Colonic mucosa (tissue), 4 donors: ENCODE measurements at regions not wholly inside any gene's neighbourhood (a gene's known extent, or its start where the extent isn't known, plus 50 kb on each side); places are given as distances from the start of the nearest gene placed in this dataset.

ENCODE experiments used
- DNase-seq: peaks from one replicate; pipeline ENCODE4 v3.0.0-alpha.2; 2020
- H3K27ac ChIP-seq: fragments of 200-600 bp; one replicate; pipeline ENCODE4 v1.8.0; 2021
- H3K27me3 ChIP-seq: fragments of 200-600 bp; one replicate; pipeline ENCODE4 v1.8.0; 2021
- H3K36me3 ChIP-seq: fragments of 200-600 bp; one replicate; pipeline ENCODE4 v1.8.0; 2021
- H3K4me1 ChIP-seq: fragments of 200-600 bp; one replicate; pipeline ENCODE4 v1.8.0; 2021; ENCODE audit warnings: mild to moderate bottlenecking
- H3K4me3 ChIP-seq: fragments of 200-600 bp; one replicate; pipeline ENCODE4 v1.8.0; 2021
- H3K9ac ChIP-seq, 2 donors: one replicate each; pipeline ENCODE4 v1.7.0; 2013; ENCODE audit warnings: control low read depth in 2 of 2, low read depth in 2 of 2, low read length in 2 of 2
- H3K9me3 ChIP-seq: fragments of 200-600 bp; one replicate; pipeline ENCODE4 v1.8.0; 2021
- CTCF ChIP-seq: fragments of 200-600 bp; IDR thresholded peaks from one replicate; pipeline ENCODE4 v1.8.0; 2022; ENCODE audit warnings: antibody characterized with exemption, mild to moderate bottlenecking
- intact Hi-C: fragments of 100-400 bp; cut with DNase I; formaldehyde crosslinking; loops from one replicate; pipeline ENCODE4 v1.14.1; 2022
- donor health status: healthy.
- donor health status: DM: no; HTN: no; CAD: no.
- donor health status: DM: no; HTN: no; CAD: no.

DNA sequence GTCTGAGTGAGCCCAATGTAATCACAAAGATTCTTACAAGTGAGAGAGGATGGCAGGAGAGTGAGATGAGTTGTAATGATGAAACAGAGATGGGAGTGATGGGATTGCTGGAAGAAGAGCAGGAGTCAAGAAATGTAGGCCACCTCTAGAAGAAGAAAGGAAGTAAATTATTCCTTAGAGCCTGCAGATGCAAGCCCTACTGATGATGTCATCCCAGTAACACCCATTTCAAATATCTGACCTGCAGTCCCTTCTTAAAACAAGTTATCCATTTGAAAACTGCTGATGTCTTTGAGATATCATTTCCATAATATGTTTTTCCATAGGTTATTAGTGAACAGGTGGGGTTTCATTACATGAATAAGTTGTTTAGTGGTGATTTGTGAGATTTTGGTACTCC is 888.0 kb upstream of the SLC39A10 start:
- TF ChIP-seq CTCF: no peak
- H3K4me3 ChIP-seq: no peak overlapping the region
- H3K9me3 ChIP-seq: no peaks in the 10 kb centered on the region
- intact Hi-C loops: no loop called here
- no peaks in the 10 kb centered on the region for H3K4me1 ChIP-seq
- H3K27me3 ChIP-seq: no peaks in the 10 kb centered on the region
- no peaks in the 10 kb centered on the region for H3K36me3 ChIP-seq
- DNase-seq: no peak
- H3K27ac ChIP-seq: no peak overlapping the region
- H3K9ac ChIP-seq: no peak overlapping the region

GRCh38 chr2:194765723-194766122 is 891.3 kb upstream of the SLC39A10 start:
- Histone ChIP-seq H3K9me3 (no peaks in the 10 kb centered on the region), H3K4me1 (no peaks in the 10 kb centered on the region), H3K27ac (no peak overlapping the region), H3K9ac (no peak overlapping the region), H3K36me3 (no peaks in the 10 kb centered on the region), H3K4me3 (no peak overlapping the region), H3K27me3 (no peaks in the 10 kb centered on the region)
- intact Hi-C loops: no loop called here
- no peak for TF ChIP-seq CTCF
- DNase-seq: no peak

DNA sequence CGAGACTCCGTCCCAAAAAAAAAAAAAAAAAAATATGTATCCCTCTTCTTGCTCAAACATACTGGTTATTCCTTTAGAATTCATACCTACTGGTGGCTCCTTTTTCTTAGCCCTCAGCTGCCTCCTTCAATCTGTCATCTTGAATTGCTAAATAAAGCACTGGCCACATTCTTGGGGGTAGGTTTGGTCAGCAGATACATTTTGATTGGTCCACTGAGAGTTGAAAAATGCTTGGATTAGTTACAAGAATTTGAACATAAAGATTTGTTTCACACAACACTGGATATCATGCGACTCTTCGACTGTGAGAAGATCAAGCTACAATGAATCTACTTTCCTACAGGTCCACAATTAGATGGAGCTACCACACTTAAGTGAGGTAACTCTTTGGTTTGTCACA is 906.1 kb upstream of the SLC39A10 start:
- Histone ChIP-seq H3K9me3 (no peaks in the 10 kb centered on the region), H3K27me3 (no peaks in the 10 kb centered on the region), H3K36me3 (no peaks in the 10 kb centered on the region), H3K9ac (no peak overlapping the region), H3K4me3 (no peak overlapping the region), H3K4me1 (no peaks in the 10 kb centered on the region), H3K27ac (no peak overlapping the region)
- TF ChIP-seq CTCF: no peak
- DNase-seq: no peak
- intact Hi-C loops: no loop called here

- H3K9ac ChIP-seq: no peak overlapping the region
- intact Hi-C loops: no loop called here
- no peak overlapping the region for H3K27ac ChIP-seq
- H3K36me3 ChIP-seq: no peaks in the 10 kb centered on the region
- no peaks in the 10 kb centered on the region for H3K9me3 ChIP-seq
- DNase-seq: no peak
- no peaks in the 10 kb centered on the region for H3K4me1 ChIP-seq
- TF ChIP-seq CTCF: no peak
- no peaks in the 10 kb centered on the region for H3K27me3 ChIP-seq
- H3K4me3 ChIP-seq: no peak overlapping the region
Observed at GRCh38 chr2:194745557-194746146, 911.4 kb upstream of the SLC39A10 start.

- H3K36me3 ChIP-seq: no peaks in the 10 kb centered on the region
- intact Hi-C loops: no loop called here
- H3K27me3 ChIP-seq: no peaks in the 10 kb centered on the region
- no peak for TF ChIP-seq CTCF
- no peak overlapping the region for H3K9ac ChIP-seq
- H3K27ac ChIP-seq: no peak overlapping the region
- no peaks in the 10 kb centered on the region for H3K9me3 ChIP-seq
- no peak for DNase-seq
- no peak overlapping the region for H3K4me3 ChIP-seq
- H3K4me1 ChIP-seq: no peaks in the 10 kb centered on the region
Observed at GRCh38 chr2:194742706-194743105, 914.3 kb upstream of the SLC39A10 start.
